Neural progenitor cell (in vitro differentiated cells): ENCODE measurements at regions not wholly inside any gene's neighbourhood (a gene's known extent, or its start where the extent isn't known, plus 50 kb on each side); places are given as distances from the start of the nearest gene placed in this dataset.
"Not testable (repeated sequence)": the region's sequence is repeated elsewhere in the genome, so short reads cannot be mapped to it uniquely, and the experiment has no call there.

Source experiments
- DNase-seq: peaks from one replicate; pipeline ENCODE4 v3.0.0-alpha.2; 2016; ENCODE audit warnings: low spot score
- H2AFZ ChIP-seq: fragments of 200-600 bp; sonication (generic); replicated peaks from 2 replicates; pipeline ENCODE4 v1.6.1; 2016; ENCODE audit warnings: antibody characterized with exemption
- H3F3A ChIP-seq: fragments of 200-600 bp; sonication (generic); 2 replicates; pipeline ENCODE4 v1.6.1; 2016; ENCODE audit warnings: antibody characterized with exemption, low read depth
- H3K27ac ChIP-seq: fragments of 200-600 bp; sonication (generic); 2 replicates; pipeline ENCODE4 v1.5.1; 2016; ENCODE audit warnings: mild to moderate bottlenecking
- H3K27me3 ChIP-seq: fragments of 200-600 bp; sonication (generic); 2 replicates; pipeline ENCODE4 v1.6.1; 2016; ENCODE audit warnings: mild to moderate bottlenecking, moderate library complexity
- H3K36me3 ChIP-seq: fragments of 200-600 bp; sonication (generic); 2 replicates; pipeline ENCODE4 v1.5.1; 2016
- H3K4me1 ChIP-seq: fragments of 200-600 bp; sonication (generic); 2 replicates; pipeline ENCODE4 v1.6.1; 2016; ENCODE audit warnings: mixed run types
- H3K4me2 ChIP-seq: fragments of 200-600 bp; sonication (generic); 2 replicates; pipeline ENCODE4 v1.6.1; 2016
- H3K4me3 ChIP-seq: fragments of 200-600 bp; sonication (generic); 2 replicates; pipeline ENCODE4 v1.5.1; 2016
- H3K79me2 ChIP-seq: fragments of 200-600 bp; sonication (generic); 2 replicates; pipeline ENCODE4 v1.6.1; 2016; ENCODE audit warnings: low read depth
- H3K9ac ChIP-seq: fragments of 200-600 bp; sonication (generic); 2 replicates; pipeline ENCODE4 v1.6.1; 2016
- H3K9me3 ChIP-seq: fragments of 200-600 bp; sonication (generic); 2 replicates; pipeline ENCODE4 v1.5.1; 2016; ENCODE audit warnings: low read depth
- H4K20me1 ChIP-seq: fragments of 200-600 bp; sonication (generic); 2 replicates; pipeline ENCODE4 v1.6.1; 2016; ENCODE audit warnings: low read depth
- H3K27ac Mint-ChIP-seq: 3 replicates; pipeline ENCODE4 v1.8.0; 2021; ENCODE audit warnings: mixed read lengths
- H3K27me3 Mint-ChIP-seq: 2 replicates; pipeline ENCODE4 v1.8.0; 2022; ENCODE audit warnings: low read depth, mild to moderate bottlenecking, inconsistent platforms, moderate library complexity, mixed read lengths; ENCODE audit not compliant: insufficient read depth
- H3K36me3 Mint-ChIP-seq: 3 replicates; pipeline ENCODE4 v1.8.0; 2021; ENCODE audit warnings: mixed read lengths
- H3K4me1 Mint-ChIP-seq: 3 replicates; pipeline ENCODE4 v1.8.0; 2021; ENCODE audit warnings: mixed read lengths
- H3K4me3 Mint-ChIP-seq: 3 replicates; pipeline ENCODE4 v1.8.0; 2021; ENCODE audit warnings: mild to moderate bottlenecking, moderate library complexity, mixed read lengths
- H3K9me3 Mint-ChIP-seq: 3 replicates; pipeline ENCODE4 v1.8.0; 2020; ENCODE audit warnings: mixed read lengths
- CTCF ChIP-seq: fragments of 200-600 bp; sonication (generic); IDR thresholded peaks from 2 replicates; pipeline ENCODE4 v1.5.1; 2017; ENCODE audit warnings: antibody characterized with exemption, mild to moderate bottlenecking
- EZH2 ChIP-seq: fragments of 200-600 bp; sonication (generic); IDR thresholded peaks from 2 replicates; pipeline ENCODE4 v1.6.1; 2017; ENCODE audit warnings: antibody characterized with exemption, mild to moderate bottlenecking, moderate library complexity
- EZH2phosphoT487 ChIP-seq: fragments of 200-600 bp; sonication (generic); IDR thresholded peaks from 2 replicates; pipeline ENCODE4 v1.6.1; 2017; ENCODE audit warnings: antibody characterized with exemption

GRCh38 chr17:53462393-53462811 lies 360.3 kb upstream of the KIF2B start:
- Histone ChIP-seq H3K4me2 (no peak overlapping the region), H3K4me3 (no peak overlapping the region), H4K20me1 (no peaks in the 10 kb centered on the region), H3K79me2 (no peaks in the 10 kb centered on the region), H3K9ac (no peak overlapping the region), H3F3A (no peaks in the 10 kb centered on the region), H3K4me1 (no peaks in the 10 kb centered on the region), H3K27me3 (no peaks in the 10 kb centered on the region), H2AFZ (no peak overlapping the region), H3K27ac (no peak overlapping the region), H3K36me3 (no peaks in the 10 kb centered on the region), H3K9me3 (no peaks in the 10 kb centered on the region)
- Mint-ChIP-seq H3K27me3 (no peaks in the 10 kb centered on the region), H3K4me3 (no peak overlapping the region), H3K9me3 (peaks cover 21% of the 10 kb centered on the region), H3K27ac (no peak overlapping the region), H3K4me1 (peaks cover 3% of the 10 kb centered on the region), H3K36me3 (no peaks in the 10 kb centered on the region)
- TF ChIP-seq CTCF: no peak
- no peak for DNase-seq

- not testable (repeated sequence) for H3K36me3 Mint-ChIP-seq, H3K27me3 ChIP-seq, H3K4me1 Mint-ChIP-seq, H3K36me3 ChIP-seq, H3K9ac ChIP-seq, H2AFZ ChIP-seq, H3K4me2 ChIP-seq, H3K4me3 Mint-ChIP-seq, H3K9me3 ChIP-seq, H3F3A ChIP-seq, H4K20me1 ChIP-seq, DNase-seq, H3K27ac Mint-ChIP-seq, H3K27me3 Mint-ChIP-seq, H3K4me1 ChIP-seq, H3K27ac ChIP-seq, H3K79me2 ChIP-seq, H3K4me3 ChIP-seq
- H3K9me3 Mint-ChIP-seq: peaks cover 25% of the 10 kb centered on the region
Measured at GRCh38 chr17:53455943-53456342, 366.8 kb upstream of the KIF2B start.

- Histone ChIP-seq H3K79me2 (no peaks in the 10 kb centered on the region), H3F3A (no peaks in the 10 kb centered on the region), H3K27ac (no peak overlapping the region), H4K20me1 (no peaks in the 10 kb centered on the region), H3K4me2 (no peak overlapping the region), H3K36me3 (no peaks in the 10 kb centered on the region), H3K4me1 (peaks cover 6% of the 10 kb centered on the region), H3K9me3 (no peaks in the 10 kb centered on the region), H3K4me3 (no peak overlapping the region), H3K27me3 (no peaks in the 10 kb centered on the region), H2AFZ (peak overlapping the region; percentile 27), H3K9ac (no peak overlapping the region)
- no peaks in the 10 kb centered on the region for H3K4me1 Mint-ChIP-seq
- TF ChIP-seq EZH2phosphoT487 (no peak), EZH2 (no peak), CTCF (no peak)
- DNase-seq: no peak
- H3K27me3 Mint-ChIP-seq: peaks cover 4% of the 10 kb centered on the region
- no peak overlapping the region for H3K27ac Mint-ChIP-seq
- H3K4me3 Mint-ChIP-seq: no peak overlapping the region
- no peaks in the 10 kb centered on the region for H3K36me3 Mint-ChIP-seq
- peaks cover 16% of the 10 kb centered on the region for H3K9me3 Mint-ChIP-seq
Measured at GRCh38 chr17:53454337-53454736, 368.4 kb upstream of the KIF2B start.

GRCh38 chr17:53449324-53449723 lies 373.4 kb upstream of the KIF2B start:
- no peaks in the 10 kb centered on the region for H3K79me2 ChIP-seq
- H3F3A ChIP-seq: no peaks in the 10 kb centered on the region
- H3K27me3 Mint-ChIP-seq: no peaks in the 10 kb centered on the region
- DNase-seq: no peak
- no peak overlapping the region for H3K4me3 ChIP-seq
- no peaks in the 10 kb centered on the region for H3K9me3 ChIP-seq
- no peaks in the 10 kb centered on the region for H3K36me3 Mint-ChIP-seq
- peaks cover 2% of the 10 kb centered on the region for H3K4me1 ChIP-seq
- H3K36me3 ChIP-seq: no peaks in the 10 kb centered on the region
- no peak overlapping the region for H3K4me2 ChIP-seq
- no peaks in the 10 kb centered on the region for H3K9me3 Mint-ChIP-seq
- no peak overlapping the region for H3K27ac Mint-ChIP-seq
- no peak overlapping the region for H2AFZ ChIP-seq
- no peak overlapping the region for H3K27ac ChIP-seq
- H3K9ac ChIP-seq: no peak overlapping the region
- H3K4me3 Mint-ChIP-seq: no peak overlapping the region
- no peaks in the 10 kb centered on the region for H3K27me3 ChIP-seq
- TF ChIP-seq EZH2 (no peak), CTCF (no peak)
- no peaks in the 10 kb centered on the region for H4K20me1 ChIP-seq
- no peaks in the 10 kb centered on the region for H3K4me1 Mint-ChIP-seq
